ENCODE measurements at regions not wholly inside any gene's neighbourhood (a gene's known extent, or its start where the extent isn't known, plus 50 kb on each side); places are given as distances from the start of the nearest gene placed in this dataset.

DNA sequence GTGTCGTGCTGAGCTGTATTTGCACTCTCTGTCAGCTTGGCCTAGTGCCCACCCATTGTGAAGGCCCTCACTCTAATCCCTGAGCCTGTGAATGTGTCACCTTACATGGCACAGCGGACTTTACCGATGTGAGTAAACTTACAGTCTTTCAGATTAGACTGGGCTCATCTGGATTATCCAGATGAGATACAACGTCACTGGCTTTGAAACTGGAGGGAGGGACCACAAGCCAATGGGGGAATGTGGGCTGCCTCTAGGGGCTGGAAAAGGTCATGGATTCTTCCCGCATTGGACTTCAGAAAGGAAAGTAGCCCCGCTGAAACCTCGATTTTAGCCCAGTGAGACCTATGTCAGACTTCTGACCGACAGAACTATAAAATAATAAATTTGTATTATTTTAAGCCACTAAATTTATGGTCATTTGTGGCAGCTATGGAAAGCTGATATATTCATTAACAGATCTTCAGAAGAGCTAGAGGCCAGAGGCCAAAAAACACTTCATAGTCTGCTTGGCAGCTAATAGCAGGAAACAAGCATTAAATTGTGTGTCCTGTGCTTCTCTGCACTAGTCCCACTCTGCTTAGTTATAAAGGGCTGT is 139.0 kb upstream of the GAS1 start:
- DNase-seq = no peak

GRCh38 chr9:87087197-87087596 is 139.9 kb upstream of the GAS1 start:
- DNase-seq = no peak

- no peak for DNase-seq
These were observed 140.9 kb upstream of the GAS1 start for GRCh38 chr9:87088192-87088591.

DNA sequence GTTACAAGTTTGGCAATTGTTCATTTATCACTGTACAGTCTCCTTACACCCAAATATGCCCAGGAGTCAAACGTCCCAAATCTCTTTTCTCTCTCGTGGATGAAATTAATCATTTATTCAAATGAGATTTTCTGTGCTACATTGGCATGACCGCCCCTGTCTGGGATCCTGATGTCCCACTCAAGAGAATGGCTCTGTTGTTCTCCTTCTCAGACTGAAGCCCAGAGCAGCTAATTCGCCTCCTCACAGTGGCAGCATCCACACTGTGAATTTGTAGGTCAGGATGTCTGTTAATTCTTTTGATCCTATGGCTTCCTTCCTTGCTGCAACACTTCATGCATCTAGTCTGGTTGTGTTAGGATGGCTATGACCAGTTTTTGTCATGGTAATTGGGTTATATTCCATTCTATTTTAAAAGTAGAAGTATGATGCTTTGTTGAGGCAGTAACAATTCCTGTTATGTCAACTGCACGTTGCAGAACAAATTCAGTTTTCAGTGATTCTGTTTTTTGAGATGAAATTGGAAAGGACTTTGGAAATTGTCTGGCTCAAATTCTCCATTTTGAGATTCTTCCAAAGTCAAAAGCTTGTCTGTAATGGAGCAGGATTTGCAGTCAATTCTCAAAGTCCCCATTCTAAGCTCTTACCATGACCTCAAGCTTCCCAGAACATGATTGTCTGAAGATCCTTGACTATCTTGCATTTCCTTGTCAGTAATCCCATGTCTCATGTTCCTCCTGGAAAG is 141.5 kb upstream of the GAS1 start:
- DNase-seq = no peak

- DNase-seq = no peak
These were observed 142.2 kb upstream of the GAS1 start for GRCh38 chr9:87089506-87089905.

DNA sequence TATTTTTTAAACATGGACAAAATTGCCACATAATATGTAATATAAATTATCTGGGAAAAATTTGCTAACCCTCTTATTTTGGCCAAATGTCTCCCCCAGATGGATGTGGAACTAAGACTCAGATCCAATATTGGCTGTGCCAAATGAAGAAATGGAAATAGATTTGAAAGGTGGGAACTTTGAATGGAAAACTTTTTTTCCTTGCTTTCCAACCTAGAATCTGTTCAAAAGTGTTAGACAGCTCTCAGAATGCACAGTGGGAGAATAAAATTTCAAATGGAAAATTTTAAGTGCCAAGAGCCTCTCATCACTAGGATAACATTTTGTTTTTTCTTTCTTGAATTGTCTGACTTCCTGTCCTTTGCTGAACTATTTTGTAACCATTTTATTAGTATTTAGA is 142.6 kb upstream of the GAS1 start:
- no peak for DNase-seq

GRCh38 chr9:87093777-87094176 is 146.5 kb upstream of the GAS1 start:
- DNase-seq = no peak

GRCh38 chr9:87095951-87096350 is 148.6 kb upstream of the GAS1 start:
- DNase-seq = no peak

GRCh38 chr9:87096506-87096905 is 149.2 kb upstream of the GAS1 start:
- DNase-seq = no peak

- no peak for DNase-seq
These were observed 149.9 kb upstream of the GAS1 start for GRCh38 chr9:87097238-87097637.

DNA sequence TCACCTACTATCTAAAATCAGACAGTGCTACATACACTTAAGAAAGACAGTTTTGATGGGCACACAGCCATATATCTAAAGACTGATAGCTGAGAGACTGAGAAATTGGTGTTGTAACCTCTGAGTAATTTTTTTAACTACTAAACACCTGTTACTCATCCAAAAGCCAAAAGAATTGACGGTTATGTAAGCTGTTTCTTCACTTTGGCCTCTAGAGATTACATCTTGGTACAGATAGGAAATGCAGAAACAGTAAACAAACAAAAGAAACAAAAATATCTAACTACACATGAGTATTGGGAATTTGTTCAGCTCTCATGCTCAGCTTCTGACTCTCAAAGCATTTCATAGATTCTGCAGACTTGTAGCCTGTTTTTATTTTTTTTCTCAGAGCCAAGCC is 152.1 kb upstream of the GAS1 start:
- DNase-seq = no peak

GRCh38 chr9:87100001-87100400 is 152.7 kb upstream of the GAS1 start:
- no peak for DNase-seq

DNA sequence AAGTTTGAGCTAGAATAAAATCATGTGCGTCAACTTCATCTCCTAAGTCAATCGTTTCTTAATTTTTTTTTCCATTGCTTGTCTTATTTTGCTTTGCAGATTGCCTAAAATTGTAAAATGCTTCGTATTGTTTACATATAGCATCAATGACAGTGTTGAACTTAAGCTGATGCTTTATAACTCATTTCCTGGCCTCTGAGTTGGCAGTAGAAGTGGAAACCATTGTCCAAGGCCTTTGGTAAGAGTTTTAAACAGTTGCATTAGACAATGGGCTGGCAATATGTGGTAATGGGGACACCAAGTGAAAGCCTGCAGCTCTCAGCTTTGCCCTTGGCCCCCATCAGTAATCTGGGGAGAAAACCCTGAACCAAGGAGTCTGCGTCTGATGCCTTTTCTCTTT is 154.8 kb upstream of the GAS1 start:
- no peak for DNase-seq

DNA sequence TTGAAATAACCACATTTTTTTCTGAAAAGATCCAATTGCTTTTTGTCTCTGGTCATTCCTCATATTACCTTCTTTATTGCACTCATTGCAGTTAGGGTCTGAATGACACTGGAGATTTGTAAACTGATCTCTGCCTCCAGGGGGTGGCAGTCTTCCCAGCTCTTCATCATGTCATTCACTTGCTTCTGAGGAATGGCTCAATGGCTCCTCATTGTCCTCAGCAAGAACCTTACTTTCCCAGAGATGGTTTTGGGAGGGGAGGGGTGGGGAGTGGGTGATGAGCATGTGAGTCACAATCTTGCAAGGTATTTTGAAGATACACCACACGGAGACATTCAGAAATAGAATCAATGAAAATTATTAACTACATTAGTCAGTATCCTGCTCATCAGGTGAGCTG is 159.8 kb upstream of the GAS1 start:
- peak; percentile 62 for DNase-seq

DNA sequence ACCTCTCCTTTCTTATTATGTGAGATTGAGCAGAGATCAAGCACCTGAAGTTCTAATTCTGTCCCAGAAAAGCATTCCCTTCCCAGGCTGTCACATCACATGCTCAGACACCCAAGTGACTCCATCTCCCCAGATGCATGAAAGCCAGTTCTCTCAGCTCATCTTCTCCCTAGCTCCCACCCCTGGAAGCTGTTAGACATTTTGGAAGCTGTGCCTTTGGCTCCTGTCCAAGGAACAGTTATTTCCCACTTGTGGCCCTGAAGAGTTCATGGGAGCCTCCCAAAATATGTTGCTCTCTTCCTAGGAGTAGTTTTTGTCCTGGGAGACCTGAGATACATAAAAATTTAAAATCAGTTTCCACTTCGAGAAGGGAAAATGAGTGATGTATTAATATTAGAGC is 161.4 kb upstream of the GAS1 start:
- DNase-seq = peak; percentile 35

- peak; percentile 73 for DNase-seq
These were observed 161.9 kb upstream of the GAS1 start for GRCh38 chr9:87109231-87109631.

- DNase-seq = peak; percentile 89
These were observed 162.5 kb upstream of the GAS1 start for GRCh38 chr9:87109851-87110250.

DNA sequence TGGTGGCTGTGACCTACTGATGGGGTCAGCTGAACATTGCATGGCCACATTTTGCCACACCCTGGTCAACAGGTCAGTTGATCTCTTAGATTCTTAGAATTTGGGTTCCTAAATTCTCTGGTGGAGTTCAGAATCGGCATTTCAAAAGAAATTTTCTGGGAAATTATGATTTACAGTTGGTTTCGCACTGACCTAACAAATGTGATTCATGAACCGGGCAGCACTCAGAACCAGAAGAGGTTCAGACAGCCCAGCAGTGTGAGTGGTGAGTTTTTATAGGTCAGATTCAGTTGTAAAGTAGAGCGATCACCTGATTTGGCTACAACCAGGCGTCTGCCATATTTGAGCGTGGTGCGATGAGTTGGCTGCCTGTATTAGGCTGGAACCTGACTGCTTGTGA is 163.7 kb upstream of the GAS1 start:
- no peak for DNase-seq

- peak; percentile 98 for DNase-seq
These were observed 165.3 kb upstream of the GAS1 start for GRCh38 chr9:87112656-87113055.

DNA sequence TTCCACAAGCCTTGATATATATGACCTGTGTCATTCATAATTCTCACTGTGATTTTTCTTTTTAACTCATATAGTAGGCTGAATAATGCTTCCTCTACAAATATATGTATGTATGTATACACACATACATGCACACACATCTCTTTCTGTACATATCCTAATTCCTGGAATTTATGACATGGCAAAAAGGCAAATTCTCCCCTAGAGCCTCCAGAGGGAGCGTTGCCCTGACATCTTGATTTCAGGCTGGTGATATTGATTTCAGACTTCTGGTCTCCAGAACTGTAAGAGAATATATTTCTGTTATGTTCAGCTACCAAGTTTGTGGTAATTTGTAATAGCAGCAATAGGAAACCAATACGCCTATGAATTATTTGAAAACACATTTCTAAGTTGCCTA is 166.6 kb upstream of the GAS1 start:
- DNase-seq = peak; percentile 58

DNA sequence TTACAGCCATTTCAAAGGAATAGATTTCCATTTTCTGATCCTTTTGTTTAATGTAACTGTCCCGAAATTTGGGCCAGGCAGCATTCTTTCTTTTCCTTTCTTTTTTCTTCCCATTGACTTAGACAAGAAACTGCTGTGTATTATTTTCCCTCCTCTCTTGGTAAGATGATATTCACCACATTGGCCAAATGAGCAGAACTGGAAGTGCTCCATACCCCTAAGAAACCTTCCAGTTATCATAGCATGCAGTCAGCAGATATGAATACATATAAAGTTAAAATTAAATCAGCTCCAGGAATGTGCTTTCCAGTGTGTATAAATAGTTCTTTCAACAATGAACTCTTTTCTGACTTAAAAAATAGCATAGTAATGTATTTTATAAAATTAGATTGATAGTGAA is 168.5 kb upstream of the GAS1 start:
- DNase-seq = peak; percentile 57

DNA sequence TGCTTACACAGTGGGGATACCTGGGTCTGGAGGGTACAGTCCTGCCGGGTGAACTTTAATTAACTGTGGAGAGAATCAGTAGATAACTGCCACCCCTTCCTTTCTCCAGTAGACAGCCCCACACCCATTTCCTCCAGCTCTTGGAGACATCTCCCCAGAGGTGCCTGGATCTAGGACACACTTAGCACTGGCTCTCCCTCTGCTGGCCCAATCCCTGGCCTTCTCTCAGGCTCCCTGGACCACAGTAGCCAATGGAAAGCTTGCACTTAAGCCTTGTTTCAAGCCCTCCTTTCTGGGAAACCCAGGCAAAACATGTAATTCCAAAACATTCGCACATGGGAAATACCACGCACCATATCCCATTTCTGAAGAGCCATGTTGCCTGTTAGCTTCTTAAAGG is 169.2 kb upstream of the GAS1 start:
- DNase-seq = no peak

- no peak for DNase-seq
These were observed 171.3 kb upstream of the GAS1 start for GRCh38 chr9:87118594-87118993.

DNA sequence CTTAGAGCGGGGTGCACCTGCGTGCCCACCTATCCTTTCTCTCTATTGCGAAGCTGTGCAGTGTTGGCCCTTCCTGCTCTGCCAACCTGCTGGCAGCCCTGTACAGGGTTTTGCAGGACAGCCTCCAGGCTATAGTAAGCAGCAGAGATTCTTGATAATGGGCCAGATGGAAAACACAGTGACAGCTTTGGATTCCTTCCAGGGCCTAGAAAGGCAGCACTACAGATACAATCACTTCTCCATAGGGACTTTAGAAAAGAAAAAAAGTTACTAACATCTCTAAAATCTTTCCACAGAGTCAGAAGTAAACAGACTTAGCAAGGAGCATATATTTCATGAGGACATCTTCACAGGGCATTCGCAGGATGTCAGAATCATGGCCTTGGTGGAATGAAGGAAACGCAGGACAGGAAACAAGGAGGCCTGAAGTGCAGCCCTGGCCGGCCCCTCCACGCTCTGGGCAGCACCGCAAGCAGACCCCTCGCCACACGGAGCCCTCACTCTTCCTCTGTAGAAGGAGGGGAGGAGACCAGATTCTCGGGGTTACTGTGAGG is 172.1 kb upstream of the GAS1 start:
- DNase-seq = peak; percentile 94

DNA sequence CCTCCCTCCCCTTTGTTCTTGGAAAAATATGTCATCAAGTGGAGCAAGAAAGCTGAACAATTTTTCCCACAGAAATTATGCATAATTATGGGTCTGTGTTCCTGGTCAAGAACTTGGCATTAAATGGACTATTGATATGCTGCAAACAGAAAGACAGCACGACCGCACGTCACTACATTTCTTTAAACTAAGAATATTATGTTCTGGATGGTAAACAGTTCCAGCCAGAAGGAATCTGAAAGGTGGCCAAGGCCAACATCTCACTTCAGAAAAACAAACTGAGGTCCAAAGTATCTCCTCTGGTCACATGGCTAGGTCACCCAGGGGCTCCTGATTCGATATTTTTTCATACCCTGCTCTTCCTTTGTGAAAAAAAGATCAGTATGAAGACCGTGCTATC is 173.3 kb upstream of the GAS1 start:
- DNase-seq = no peak
